IPS DF 19.7 (cell line): ENCODE measurements at regions not wholly inside any gene's neighbourhood (a gene's known extent, or its start where the extent isn't known, plus 50 kb on each side); places are given as distances from the start of the nearest gene placed in this dataset.
"Not testable (repeated sequence)": the region's sequence is repeated elsewhere in the genome, so short reads cannot be mapped to it uniquely, and the experiment has no call there.

Experiments used
- DNase-seq: peaks from one replicate; pipeline ENCODE4 v3.0.0-alpha.2; 2013; ENCODE audit warnings: low read depth, low spot score

DNA sequence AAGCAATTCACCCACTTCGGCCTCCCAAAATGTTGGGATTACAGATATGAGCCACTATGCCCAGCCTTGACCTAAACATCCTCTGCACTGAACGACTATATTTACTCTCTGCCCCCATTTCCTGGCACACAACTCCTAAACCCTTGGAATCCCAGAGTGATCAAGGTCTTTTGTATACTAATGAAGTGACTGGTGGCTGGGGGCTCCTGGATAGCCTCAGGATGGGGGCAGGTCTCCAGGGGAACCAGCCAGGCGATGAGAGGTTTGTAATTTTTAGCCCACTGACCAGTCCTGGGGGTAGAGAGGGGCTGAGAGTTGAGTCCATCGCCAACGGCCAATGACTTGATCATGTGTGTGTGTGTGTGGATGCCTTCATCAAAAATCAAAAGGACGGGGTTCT is 71.1 kb downstream of the FAM50B start:
- DNase-seq, result no peak

DNA sequence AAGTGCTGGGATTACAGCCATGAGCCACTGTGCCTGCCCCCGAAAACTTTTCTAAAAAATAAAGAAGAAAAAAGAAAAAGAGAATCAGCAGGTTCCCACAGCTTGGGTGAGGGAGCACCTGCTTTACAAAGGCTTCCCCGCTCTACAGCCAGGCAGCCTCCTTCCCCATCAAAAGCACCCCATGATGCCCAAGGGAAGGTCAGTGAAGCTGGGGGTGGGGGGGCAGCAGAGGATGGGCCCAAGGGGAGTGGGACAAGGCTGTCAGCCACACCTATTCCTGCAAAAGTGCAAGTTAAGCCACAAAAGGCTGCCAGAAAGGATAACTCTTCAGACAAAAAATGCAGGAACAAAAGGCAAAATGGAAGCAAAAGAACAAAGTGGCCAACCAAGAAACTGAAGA is 72.5 kb downstream of the FAM50B start:
- DNase-seq, result no peak

DNA sequence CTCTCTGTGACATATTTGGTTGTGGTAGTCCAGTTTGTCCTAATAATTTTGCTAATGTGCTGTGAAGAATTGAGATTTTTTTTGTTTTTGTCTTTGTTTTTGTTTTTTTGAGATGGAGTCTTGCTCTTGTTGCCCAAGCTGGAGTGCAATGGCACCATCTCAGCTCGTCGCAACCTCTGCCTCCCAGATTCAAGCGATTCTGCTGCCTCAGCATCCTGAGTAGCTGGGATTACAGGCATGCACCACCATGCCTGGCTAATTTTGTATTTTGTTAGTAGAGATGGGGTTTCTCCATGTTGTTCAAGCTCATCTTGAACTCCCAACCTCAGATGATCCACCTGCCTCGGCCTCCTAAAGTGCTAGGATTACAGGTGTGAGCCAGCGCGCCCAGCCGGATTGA is 73.4 kb downstream of the FAM50B start:
- not testable (repeated sequence) for DNase-seq

GRCh38 chr6:3925223-3926149 is 76.3 kb downstream of the FAM50B start:
- DNase-seq, result not testable (repeated sequence)

DNA sequence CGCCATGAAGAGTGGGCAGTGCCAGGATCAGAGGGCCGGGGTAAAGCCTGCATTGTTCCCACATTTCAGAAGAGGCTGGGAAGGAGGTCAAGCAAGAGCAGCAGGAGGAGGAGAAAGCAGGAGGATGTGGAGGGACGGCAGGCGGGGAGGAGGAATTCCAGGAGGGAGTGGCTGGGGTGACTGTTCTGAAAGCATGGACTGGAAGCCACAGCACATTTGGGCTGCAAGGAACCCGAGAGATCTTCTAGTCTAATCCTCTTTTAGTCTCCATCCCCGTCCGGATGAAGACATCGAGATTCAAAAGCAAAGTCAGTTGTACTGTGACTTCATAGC is 76.9 kb downstream of the FAM50B start:
- DNase-seq, result no peak

GRCh38 chr6:3928111-3928510 is 78.9 kb downstream of the FAM50B start:
- no peak for DNase-seq

DNA sequence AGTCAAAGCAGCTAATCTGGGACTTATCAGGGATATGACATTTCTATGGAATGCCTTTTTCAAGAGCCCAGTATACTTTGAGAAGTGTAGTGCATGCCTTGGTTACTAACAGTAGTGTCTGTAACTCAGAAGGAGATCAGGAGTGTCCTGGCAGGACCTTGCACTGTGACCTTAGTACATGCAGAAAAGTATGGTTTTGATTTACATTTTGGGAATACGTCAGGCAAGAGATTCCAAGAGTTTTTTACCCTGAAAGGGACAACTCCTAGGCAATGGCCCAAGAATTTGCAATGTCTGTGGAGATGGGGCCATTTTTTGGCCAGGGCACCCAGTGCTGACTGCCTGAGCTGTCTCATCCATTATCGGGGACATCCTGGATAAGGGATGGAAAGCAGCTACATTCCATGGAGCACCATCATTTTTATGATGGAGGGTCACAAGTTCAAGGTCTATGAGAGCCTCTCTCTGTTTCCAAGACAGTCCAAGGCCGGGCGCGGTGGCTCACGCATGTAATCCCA is 80.2 kb downstream of the FAM50B start:
- DNase-seq, result no peak

DNA sequence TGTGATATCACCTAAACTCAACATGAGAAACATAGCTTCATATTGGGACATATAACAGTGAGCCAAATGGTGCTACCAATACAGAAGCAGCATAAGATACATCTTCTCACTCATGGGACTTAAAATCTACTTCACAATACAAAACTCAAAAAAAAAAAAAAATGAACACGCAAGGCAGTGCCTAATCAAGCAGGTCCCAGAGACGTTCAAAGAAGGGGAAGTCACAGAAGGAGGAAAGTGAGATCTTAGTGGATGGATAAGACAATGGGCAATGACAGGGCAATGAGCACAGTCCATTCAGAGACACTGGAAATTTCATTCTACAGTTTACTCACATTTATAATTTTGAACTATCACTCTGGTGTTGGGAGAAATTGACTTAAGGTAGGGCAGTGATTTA is 88.3 kb downstream of the FAM50B start:
- no peak for DNase-seq

DNA sequence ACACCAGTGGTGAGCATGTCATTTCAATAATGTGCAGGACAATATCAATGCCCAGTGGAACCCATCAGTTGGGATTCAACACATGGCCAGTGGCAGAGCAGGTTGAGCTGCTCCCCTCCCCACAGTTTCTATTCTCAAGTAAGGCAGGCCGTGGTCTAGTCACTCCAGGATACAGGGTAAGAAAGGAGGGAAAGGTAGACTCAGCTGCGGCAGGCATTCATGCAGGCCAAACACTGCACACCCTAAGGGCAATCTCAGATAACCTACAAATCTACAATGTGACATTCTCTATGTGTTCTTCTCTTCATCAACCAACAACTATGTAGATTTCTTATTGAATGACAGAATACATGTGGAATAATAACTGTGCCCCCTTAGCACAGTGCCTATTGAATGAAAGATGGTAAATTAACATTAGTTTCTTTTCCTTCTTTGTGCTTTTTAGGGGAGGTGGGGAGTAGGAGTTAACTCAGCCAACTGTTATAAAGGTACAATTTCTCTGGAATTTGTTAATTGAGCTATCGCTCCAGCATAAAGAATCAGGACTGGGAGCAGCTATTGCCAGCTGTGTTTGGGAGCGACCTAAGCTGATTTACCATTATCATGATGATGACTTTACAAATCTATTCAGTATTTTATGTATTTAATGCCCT is 89.7 kb downstream of the FAM50B start:
- DNase-seq, result no peak

DNA sequence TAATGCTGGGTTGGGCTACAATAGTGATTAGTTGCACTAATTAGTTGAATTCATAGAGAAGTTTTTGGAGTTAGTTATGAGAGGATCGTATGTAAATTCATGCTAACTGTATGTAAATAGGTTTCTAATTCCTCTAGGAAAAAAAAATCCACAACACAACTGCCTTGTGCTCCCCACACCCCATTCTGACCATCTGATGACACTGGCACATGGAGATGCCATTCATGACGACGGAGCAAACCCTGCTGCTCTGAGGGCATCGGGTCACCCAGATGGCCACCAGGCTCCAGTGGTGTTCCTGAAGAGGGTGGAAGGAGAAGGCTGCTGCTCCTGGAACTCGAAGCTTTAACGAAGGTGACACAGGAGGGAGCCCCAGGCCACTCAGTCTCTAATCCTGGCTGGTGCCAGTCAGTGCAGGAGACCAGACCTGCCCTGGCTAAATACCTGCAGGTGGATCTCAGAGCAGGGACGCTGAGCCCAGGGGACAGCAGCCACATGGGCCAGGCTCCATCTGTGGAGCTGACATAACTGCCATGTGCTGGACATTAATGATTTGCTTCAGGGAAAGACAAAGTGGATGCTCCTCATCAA is 90.3 kb downstream of the FAM50B start:
- no peak for DNase-seq

- DNase-seq, result no peak
Observed at GRCh38 chr6:3939964-3940363, 90.8 kb downstream of the FAM50B start.

- DNase-seq, result no peak
Observed at GRCh38 chr6:3940703-3941102, 91.5 kb downstream of the FAM50B start.

DNA sequence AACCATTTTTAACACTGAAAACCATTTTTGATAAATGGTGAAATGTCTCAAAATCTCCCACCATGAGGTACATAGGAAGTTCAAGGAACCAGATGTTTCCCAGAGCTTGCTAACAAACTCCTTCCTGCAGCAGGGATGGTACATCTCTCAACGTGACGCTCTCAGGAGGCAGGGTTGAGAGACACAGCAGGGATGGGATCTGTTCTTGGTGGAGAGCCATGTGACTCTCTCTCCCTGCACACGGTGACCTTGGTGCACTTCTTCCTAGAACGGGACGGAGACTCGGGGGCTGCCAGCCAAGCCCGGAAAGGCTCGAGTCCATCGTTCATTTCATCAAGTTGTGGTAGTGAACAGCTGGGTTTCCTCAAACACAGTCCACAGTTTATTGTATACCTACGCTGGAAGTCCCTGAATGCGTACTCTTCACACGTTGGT is 94.2 kb downstream of the FAM50B start:
- DNase-seq, result no peak

GRCh38 chr6:3944246-3944645 is 95.1 kb downstream of the FAM50B start:
- DNase-seq, result no peak

DNA sequence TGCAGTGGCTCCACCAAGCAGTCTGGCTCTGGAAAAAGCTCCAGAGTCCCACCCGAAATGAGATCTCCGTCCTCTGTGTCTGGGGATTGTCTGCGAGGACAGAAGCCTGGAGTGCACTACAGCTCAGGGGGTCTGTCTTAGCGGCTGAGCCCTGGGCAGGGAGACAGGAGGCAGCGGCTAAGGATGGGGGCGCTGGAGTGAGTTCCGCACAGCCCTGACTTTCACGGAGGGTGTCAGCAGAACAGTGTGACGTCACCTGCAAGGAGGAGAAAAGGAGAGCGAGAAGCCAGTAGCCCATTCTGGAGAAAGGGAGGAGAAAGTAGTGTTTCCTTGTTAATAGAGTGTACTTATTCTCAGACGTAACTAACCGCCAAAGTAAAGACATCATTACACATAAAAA is 97.6 kb downstream of the FAM50B start:
- no peak for DNase-seq

GRCh38 chr6:3948866-3949265 is 99.7 kb downstream of the FAM50B start:
- DNase-seq, result no peak

DNA sequence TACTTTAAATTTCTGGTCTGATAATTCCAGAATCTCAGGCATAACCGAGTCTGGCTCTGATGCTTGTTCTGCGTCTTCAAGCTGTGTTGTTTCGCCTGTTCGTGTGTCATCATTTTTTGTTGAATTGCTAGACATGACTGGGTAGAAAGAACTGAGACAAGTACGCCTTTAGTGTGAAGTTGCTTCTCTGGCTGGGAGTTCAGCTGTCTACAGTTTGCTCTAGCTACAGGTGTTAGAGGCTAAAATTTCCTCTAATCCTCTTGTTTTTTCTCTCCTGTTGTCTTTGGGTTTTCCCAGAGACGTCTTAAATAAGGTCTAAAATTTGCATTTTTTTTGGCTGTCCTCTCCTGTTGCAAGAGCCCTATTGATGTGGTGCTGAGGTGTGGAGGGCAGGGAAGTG is 100.3 kb downstream of the FAM50B start:
- DNase-seq, result no peak

GRCh38 chr6:3956054-3956453 is 106.9 kb downstream of the FAM50B start:
- no peak for DNase-seq

GRCh38 chr6:3957321-3957720 is 108.1 kb downstream of the FAM50B start:
- DNase-seq, result no peak

- DNase-seq, result no peak
Observed at GRCh38 chr6:3958255-3958654, 109.1 kb downstream of the FAM50B start.

- no peak for DNase-seq
Observed at GRCh38 chr6:3959385-3959784, 110.2 kb downstream of the FAM50B start.

DNA sequence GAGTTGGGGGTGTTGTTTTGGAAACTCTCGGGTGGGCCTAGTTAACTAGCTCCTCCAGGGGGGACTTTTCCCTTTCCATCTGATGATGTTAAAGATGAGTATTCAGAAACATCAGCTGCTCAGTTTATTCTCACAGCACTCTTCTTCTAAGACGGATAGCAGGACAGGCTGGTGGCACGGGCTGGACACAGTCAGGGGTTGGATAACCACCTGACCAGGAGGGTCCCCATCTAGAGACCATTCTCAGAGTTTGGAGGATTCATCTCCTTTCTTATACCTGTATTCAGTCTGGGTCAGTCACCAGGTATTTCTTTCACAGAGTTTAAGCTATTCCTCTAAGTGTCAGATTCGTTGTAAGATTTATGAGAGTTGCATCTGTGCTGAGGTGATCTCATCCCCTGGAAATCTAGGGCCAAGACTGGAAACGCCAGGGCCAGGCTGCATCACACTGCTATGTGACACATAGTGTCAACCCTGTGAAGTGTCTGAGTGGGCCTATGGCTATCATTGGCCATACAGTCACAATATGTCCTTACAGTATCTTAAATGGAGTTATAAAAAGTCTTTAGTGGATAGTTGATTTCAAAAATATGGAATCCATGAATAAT is 111.7 kb downstream of the FAM50B start:
- DNase-seq, result no peak
